HG02588 (cell line): ENCODE measurements at regions not wholly inside any gene's neighbourhood (a gene's known extent, or its start where the extent isn't known, plus 50 kb on each side); places are given as distances from the start of the nearest gene placed in this dataset.

Source experiments
- ATAC-seq: cut with Tn5 transposase; IDR thresholded peaks from one replicate; pipeline ENCODE4 v1.9.1; 2021; ENCODE audit warnings: mild to moderate bottlenecking, moderate library complexity; ENCODE audit not compliant: unreplicated experiment

DNA sequence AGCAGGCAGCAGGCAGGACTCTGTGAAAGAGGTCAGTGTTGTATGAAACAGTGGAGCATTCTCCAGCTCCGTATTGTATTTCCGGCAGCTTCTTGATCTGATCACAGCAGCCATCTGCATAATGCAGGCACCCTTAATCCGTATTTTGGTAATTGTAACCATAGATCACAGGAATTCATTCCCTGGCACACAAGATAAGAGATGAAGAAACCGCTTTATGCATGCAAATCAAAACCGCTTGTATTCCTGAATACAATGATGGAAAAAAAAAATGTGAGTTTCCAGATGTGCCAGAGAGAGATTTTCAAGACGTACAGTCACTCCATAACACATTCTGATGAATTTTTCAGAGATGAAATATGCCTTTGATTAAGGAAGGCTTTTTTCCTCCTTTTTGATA, 221.3 kb downstream of the ACKR3 start:
- ATAC-seq = no peak

DNA sequence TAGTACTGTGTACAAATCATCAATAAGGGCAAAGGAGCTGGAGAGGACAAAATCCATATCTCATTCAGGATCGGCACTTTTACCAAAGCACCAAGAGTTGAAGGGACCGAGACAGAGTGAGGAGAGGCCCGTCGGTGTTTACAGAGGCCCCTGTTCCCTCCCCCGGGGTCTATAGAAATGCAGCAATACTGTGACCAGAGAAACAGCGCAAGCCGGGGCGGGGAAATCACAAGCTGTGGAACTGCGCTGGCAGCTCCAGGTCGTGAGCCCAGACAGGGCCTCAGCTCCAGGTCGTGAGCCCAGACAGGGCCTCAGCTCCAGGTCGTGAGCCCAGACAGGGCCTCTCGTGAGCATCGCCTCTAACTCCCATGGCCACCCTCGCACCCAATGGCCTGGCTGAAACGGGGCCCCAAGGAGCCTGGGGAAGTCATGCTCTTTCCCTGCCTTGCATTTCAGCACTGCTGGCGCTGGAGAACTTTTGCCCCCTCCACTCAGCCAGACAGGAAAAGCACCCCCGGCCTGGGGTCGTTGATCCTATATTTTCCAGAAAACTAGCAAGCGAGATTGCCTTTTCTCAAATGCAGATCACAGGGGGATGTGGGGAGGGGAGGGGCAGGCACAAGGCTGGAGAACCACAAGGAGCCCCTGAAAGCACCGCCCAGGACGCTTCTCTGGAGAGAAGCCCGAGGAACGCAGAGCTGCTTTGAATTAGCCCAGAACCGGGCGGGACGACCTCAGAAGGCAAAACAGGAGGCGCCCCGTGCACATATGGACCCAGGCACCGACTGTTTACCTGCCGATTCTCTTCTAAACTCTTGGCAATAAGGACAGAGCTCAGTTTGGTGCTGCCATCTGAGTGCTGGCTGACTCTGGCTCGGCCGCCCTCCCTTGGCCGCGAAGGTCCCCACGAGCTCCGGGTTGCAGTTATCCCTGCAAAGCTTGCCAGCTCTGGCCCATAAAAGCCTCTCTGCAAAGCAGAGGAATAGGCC, 223.7 kb downstream of the ACKR3 start:
- no peak for ATAC-seq

GRCh38 chr2:236794176-236794957, 224.7 kb downstream of the ACKR3 start:
- ATAC-seq = no peak

DNA sequence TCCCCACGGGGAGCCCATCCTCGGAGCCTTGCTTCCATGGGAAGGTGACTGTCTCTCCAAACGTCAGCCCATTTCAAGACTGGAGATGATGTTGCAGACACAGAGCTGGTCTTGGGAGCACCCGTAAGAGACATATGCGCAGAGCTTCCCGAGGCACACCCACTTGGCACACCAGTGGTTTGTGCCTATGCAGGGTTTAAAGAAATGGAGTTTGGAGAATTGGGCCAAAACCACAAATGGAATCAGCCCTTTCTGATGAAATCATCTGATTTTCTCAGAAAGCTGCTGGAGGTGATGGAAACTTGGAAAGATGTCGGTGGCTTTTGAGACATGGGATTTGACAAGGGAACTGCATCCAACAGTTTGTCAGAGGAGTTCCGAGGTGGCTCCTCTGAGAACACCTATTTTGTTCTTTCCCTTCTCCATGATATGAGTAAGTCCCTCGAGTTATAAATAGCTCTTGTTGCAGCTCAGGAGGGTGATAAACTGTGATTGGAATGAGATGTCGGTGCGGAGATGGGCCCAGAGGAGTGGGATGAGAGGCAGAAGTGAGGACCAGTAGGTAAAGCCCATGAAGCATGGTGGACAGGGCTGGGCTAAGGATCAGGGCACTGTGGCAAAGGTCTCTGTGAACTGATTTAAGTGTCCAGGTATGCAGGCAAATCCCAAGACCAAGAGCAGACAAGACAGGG, 225.7 kb downstream of the ACKR3 start:
- ATAC-seq = no peak

- ATAC-seq = no peak
Observed at GRCh38 chr2:236795861-236796219, 226.2 kb downstream of the ACKR3 start.

DNA sequence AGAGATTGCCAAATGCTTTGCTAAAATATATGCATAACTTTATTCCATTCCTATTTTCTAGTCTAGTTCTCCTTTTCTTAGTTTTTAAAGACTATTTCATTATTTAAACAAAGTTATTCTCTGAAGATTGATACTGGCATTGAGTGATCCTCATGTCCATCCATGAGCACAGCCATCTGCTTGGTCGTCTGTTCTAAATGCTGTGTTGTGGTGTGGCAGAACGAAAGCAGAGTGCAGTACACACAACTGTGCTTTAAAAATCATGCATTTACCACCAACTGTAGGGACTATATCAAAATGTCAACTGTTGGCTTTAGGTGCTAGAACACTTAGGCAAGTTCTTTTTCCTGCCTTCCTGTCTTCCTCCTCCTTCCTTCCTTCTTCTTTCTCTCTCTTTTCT, 226.6 kb downstream of the ACKR3 start:
- no peak for ATAC-seq

DNA sequence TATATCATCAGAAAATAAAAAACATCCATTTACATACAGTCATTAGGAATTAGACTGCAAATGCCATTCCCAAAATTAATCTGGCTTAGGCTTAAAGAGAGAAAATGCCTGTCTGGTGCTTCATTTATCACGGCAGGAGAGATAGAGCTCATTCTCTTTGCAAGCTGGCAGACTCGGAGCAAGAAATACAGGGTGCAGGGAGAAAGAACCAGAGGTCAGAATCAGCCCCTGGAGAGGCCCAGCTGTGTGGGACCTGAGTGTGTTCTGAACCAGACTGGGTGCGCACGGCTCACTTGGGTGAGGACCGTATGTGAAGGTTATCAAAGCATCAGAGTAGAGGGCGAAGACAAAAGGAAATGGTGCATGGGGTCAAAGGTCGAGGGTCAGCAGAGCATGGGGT, 227.8 kb downstream of the ACKR3 start:
- ATAC-seq = no peak

GRCh38 chr2:236798491-236798890, 228.9 kb downstream of the ACKR3 start:
- no peak for ATAC-seq

GRCh38 chr2:236799391-236800026, 229.9 kb downstream of the ACKR3 start:
- ATAC-seq = no peak

DNA sequence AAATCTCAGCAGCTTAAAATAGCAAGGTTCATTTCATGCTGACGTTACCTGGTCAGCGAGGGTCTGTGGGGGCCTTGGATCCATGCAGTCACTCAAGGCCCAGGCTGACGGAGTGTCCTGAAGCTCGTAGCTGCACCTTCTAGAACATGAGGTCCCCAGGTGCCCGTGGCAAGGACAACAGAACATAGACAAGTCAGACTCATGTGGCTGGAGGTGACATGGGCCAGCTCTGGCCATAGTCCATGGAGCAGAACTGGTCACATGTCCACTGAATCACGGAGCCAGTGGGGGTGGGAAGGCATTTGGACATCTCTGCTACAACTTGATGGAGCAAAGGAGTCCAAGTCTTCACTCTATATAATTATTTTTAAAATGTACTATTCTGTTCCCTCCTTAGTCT, 233.2 kb downstream of the ACKR3 start:
- no peak for ATAC-seq

GRCh38 chr2:236803621-236804020, 234.0 kb downstream of the ACKR3 start:
- ATAC-seq = no peak

DNA sequence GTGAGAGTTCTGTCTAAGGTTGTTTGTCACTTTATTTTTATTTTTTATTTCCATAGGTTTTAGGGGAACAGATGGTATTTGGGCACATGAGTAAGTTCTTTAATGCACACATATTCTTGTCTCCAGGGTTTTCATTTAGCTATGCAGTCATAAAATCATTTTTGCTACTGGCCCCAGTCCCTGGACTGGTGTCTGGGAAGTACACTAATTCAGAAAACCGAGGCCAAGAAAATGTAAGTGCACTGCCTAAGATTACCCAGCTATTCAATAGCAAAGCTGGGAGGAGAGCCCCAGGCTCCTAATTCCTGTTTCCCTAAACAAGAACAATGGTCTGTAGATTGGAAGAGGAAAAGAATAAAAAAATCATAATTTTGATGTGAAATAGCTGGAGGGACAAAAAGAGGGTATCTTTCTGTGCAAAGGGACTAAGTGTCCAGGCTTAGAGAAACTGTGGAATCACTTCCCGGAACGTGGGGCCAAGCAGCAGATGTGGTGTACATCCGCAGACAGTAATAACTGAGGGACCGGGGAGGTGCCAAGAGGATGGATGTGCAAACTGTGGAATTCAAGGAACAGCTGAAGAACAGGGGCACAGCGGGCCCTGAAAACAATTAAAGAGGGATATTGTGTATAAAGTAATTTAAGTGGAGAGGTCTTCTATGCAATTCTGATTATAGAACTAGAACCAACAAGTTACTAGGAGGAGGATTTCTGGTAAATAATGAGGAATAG, 236.3 kb downstream of the ACKR3 start:
- ATAC-seq = no peak

DNA sequence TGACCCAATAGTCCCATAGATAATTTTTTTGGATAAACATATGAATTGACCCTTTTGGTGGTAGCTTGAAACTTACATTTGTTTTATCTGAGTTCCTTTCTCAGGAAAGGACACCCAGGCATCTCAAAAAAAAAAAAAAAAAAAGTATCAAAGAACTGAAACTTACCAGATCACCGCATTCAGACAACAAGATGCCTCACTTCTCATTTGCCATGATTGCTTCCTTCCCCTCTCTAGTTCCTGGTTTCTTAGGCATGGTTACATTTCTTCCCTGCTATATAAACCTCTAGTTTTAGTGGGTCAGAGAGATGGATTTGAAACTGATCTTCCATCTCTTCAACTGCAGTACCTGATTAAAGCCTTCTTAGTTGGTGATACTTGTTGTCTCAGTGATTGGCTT, 240.1 kb downstream of the ACKR3 start:
- no peak for ATAC-seq

- no peak for ATAC-seq
Observed at GRCh38 chr2:236811062-236811656, 241.5 kb downstream of the ACKR3 start.

- ATAC-seq = no peak
Observed at GRCh38 chr2:236813766-236814165, 244.1 kb downstream of the ACKR3 start.

DNA sequence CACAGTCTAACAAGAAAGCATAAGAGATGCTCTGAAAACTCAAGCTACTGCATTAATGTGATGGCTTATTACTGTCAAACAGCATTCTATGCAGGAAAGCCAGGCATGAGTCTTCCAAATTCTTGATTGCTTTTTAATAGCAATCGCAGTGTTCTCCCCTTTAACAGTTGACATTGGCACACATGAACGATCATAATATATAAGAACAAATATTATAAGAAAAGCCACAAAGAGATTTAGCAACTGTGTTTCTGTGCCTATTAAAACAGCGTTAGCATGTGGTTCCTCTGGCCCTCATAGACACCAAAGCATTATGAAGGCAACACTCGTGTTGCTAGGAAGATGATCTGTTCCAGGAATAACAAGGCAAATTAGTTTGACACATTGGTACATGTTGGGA, 245.0 kb downstream of the ACKR3 start:
- no peak for ATAC-seq

DNA sequence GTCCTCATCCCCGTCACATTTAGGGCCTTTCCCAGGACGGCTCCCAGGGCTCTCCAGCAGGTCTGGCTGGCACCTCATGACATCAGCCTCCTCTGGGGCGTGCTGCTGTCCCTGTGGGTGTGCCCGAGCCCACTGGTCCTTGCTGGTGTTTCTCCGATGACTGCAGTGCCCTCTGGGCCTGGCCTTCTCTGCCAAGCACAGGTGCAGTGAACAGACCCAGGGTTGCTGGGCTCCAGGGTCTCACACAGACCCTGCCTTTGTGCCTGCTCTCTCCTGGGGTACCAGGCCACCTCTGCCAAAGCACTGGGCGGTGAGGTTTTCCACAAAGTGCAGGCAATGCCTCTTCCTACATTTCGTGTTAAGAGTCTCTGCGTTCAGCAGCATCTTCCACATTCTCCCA, 246.1 kb downstream of the ACKR3 start:
- no peak for ATAC-seq

DNA sequence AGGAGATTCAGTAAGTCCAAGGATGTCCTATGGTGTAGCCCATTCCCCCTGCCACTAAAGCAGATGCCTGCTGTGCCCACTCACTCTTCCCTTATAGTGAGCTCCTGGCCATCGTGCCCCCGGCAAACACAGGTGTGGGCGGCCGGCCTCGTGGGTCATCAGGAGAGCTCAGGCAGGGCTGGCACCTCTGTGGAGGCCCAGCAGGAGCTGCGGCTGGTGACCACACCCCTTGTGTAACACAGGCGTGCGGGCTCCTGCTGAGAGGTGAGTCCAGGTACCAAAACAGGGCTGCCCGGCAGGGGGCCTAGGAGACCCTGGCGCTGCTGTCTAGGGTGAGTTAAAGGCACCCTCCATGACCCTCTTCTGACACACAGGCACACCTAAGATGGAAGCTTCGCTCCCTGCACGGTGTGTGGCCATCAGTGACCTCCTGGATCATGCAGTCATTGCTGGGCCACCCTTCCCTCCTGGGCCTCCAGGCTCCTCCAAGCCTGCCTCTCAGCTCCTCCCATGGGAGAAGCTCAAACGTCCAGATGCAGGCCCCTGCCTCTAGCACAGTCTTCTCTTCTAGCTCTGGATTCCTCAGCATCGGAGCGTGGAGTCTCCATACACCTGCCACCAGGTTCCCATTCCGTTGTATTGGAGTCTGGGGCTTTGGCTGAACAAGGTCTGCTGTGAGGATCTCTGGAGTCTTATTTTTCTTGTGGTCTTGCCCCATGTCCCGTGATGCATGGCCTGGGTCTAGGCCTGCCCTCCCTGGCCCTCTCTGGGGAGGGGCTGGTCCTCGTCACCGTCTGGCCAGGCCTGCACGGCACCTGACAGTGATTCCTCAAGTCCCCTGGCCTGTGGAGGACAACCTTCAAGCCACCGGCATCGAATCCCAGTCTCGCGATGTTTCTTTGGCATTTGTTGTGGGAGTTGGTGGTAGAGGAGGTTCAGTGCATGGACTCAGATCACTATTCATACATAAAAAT, 246.9 kb downstream of the ACKR3 start:
- no peak for ATAC-seq
